ENCODE measurements at regions not wholly inside any gene's neighbourhood (a gene's known extent, or its start where the extent isn't known, plus 50 kb on each side); places are given as distances from the start of the nearest gene placed in this dataset.

- H3K4me3 ChIP-seq (ENCODE audit: low read length), result no peak overlapping the region
- no peak for DNase-seq (ENCODE audit: low read depth, low spot score)
Measured at GRCh38 chr9:90333226-90333625, 309.4 kb downstream of the DIRAS2 start.

GRCh38 chr9:90340421-90340820, 302.2 kb downstream of the DIRAS2 start:
- no peak overlapping the region for H3K4me3 ChIP-seq (ENCODE audit: low read length)
- DNase-seq (ENCODE audit: low read depth, low spot score), result no peak

- DNase-seq (ENCODE audit: low read depth, low spot score), result no peak
- H3K4me3 ChIP-seq (ENCODE audit: low read length), result no peak overlapping the region
Measured at GRCh38 chr9:90342607-90343006, 300.0 kb downstream of the DIRAS2 start.

- DNase-seq (ENCODE audit: low read depth, low spot score), result no peak
- H3K4me3 ChIP-seq (ENCODE audit: low read length), result no peak overlapping the region
Measured at GRCh38 chr9:90343366-90343765, 299.3 kb downstream of the DIRAS2 start.

- DNase-seq (ENCODE audit: low read depth, low spot score), result no peak
- no peak overlapping the region for H3K4me3 ChIP-seq (ENCODE audit: low read length)
Measured at GRCh38 chr9:90343991-90344390, 298.6 kb downstream of the DIRAS2 start.

- H3K4me3 ChIP-seq (ENCODE audit: low read length), result no peak overlapping the region
- DNase-seq (ENCODE audit: low read depth, low spot score), result no peak
Measured at GRCh38 chr9:90365666-90366065, 277.0 kb downstream of the DIRAS2 start.

- H3K4me3 ChIP-seq (ENCODE audit: low read length), result no peak overlapping the region
- DNase-seq (ENCODE audit: low read depth, low spot score), result no peak
Measured at GRCh38 chr9:90368241-90368640, 274.4 kb downstream of the DIRAS2 start.

GRCh38 chr9:90368928-90369327, 273.7 kb downstream of the DIRAS2 start:
- no peak overlapping the region for H3K4me3 ChIP-seq (ENCODE audit: low read length)
- no peak for DNase-seq (ENCODE audit: low read depth, low spot score)

- no peak overlapping the region for H3K4me3 ChIP-seq (ENCODE audit: low read length)
- DNase-seq (ENCODE audit: low read depth, low spot score), result no peak
Measured at GRCh38 chr9:90379771-90380170, 262.9 kb downstream of the DIRAS2 start.

GRCh38 chr9:90385146-90385545, 257.5 kb downstream of the DIRAS2 start:
- H3K4me3 ChIP-seq (ENCODE audit: low read length), result no peak overlapping the region
- no peak for DNase-seq (ENCODE audit: low read depth, low spot score)

- no peak overlapping the region for H3K4me3 ChIP-seq (ENCODE audit: low read length)
- no peak for DNase-seq (ENCODE audit: low read depth, low spot score)
Measured at GRCh38 chr9:90393365-90394152, 249.1 kb downstream of the DIRAS2 start.

GRCh38 chr9:90394871-90395270, 247.8 kb downstream of the DIRAS2 start:
- no peak overlapping the region for H3K4me3 ChIP-seq (ENCODE audit: low read length)
- no peak for DNase-seq (ENCODE audit: low read depth, low spot score)

- no peak for DNase-seq (ENCODE audit: low read depth, low spot score)
- no peak overlapping the region for H3K4me3 ChIP-seq (ENCODE audit: low read length)
Measured at GRCh38 chr9:90400091-90400490, 242.5 kb downstream of the DIRAS2 start.

GRCh38 chr9:90408659-90409058, 234.0 kb downstream of the DIRAS2 start:
- no peak overlapping the region for H3K4me3 ChIP-seq (ENCODE audit: low read length)
- DNase-seq (ENCODE audit: low read depth, low spot score), result no peak

- DNase-seq (ENCODE audit: low read depth, low spot score), result no peak
- no peak overlapping the region for H3K4me3 ChIP-seq (ENCODE audit: low read length)
Measured at GRCh38 chr9:90419221-90419851, 223.3 kb downstream of the DIRAS2 start.

- no peak for DNase-seq (ENCODE audit: low read depth, low spot score)
- no peak overlapping the region for H3K4me3 ChIP-seq (ENCODE audit: low read length)
Measured at GRCh38 chr9:90420211-90420610, 222.4 kb downstream of the DIRAS2 start.

- H3K4me3 ChIP-seq (ENCODE audit: low read length), result no peak overlapping the region
- no peak for DNase-seq (ENCODE audit: low read depth, low spot score)
Measured at GRCh38 chr9:90420768-90421513, 221.7 kb downstream of the DIRAS2 start.

GRCh38 chr9:90421786-90422185, 220.8 kb downstream of the DIRAS2 start:
- no peak overlapping the region for H3K4me3 ChIP-seq (ENCODE audit: low read length)

GRCh38 chr9:90423661-90424193, 218.9 kb downstream of the DIRAS2 start:
- DNase-seq (ENCODE audit: low read depth, low spot score), result no peak
- no peak overlapping the region for H3K4me3 ChIP-seq (ENCODE audit: low read length)

More at GRCh38 chr9:90421786-90422185, 220.8 kb downstream of the DIRAS2 start:
- DNase-seq (ENCODE audit: low read depth, low spot score), result no peak

- no peak overlapping the region for H3K4me3 ChIP-seq (ENCODE audit: low read length)
- DNase-seq (ENCODE audit: low read depth, low spot score), result no peak
Measured at GRCh38 chr9:90428517-90428916, 214.1 kb downstream of the DIRAS2 start.

Data from Jurkat, Clone E6-1 (cell line).